ENCODE measurements at regions not wholly inside any gene's neighbourhood (a gene's known extent, or its start where the extent isn't known, plus 50 kb on each side); places are given as distances from the start of the nearest gene placed in this dataset.

- WGBS (ENCODE audit: insufficient coverage, low coverage, missing lambda C conversion rate), result 0% methylated on average over 9 of the region's 10 CpGs
- Histone ChIP-seq H3K4me1 (replicated peaks in 1 of 2; ENCODE audit: control insufficient read depth in 2 of 2, insufficient read depth in 2 of 2, low read length in 2 of 2) (no peaks in the 10 kb centered on the region), H3K9me1 (ENCODE audit: control insufficient read depth, insufficient read depth, low read length) (no peaks in the 10 kb centered on the region), H3K4me3 (no peak overlapping the region), H3K79me2 (ENCODE audit: control insufficient read depth, insufficient read depth, low read length) (no peaks in the 10 kb centered on the region), H3K27me3 (ENCODE audit: control insufficient read depth in 2 of 2, insufficient read depth in 2 of 2, low read length in 2 of 2) (peaks cover 0 to 5% of the 10 kb centered on the region in 2 experiments; a peak in 1 of 5 replicates), H4K20me1 (replicated peaks; ENCODE audit: control insufficient read depth, insufficient read depth, low read length) (no peaks in the 10 kb centered on the region), H3K4me2 (ENCODE audit: insufficient read depth, low read length) (no peak overlapping the region), H3K9me3 (replicated peaks; ENCODE audit: control insufficient read depth, insufficient read depth, low read depth, low read length) (no peaks in the 10 kb centered on the region), H3K36me3 (ENCODE audit: control insufficient read depth, insufficient read depth, low read length) (no peaks in the 10 kb centered on the region), H2AFZ (ENCODE audit: low read depth, low read length) (no peak overlapping the region), H3K9ac (ENCODE audit: insufficient read depth in 1 of 2, low read depth in 2 of 2, low read length in 2 of 2) (no peak overlapping the region), H3K27ac (ENCODE audit: extremely low read depth, low read depth, low read length) (no peak overlapping the region)
- TF ChIP-seq ZNF655 (CRISPR knock-in tag; IDR thresholded peaks at IDR 0.05) (no peak), ELF1 (tag; IDR thresholded peaks at IDR 0.05) (no peak), ZNF311 (CRISPR knock-in tag; IDR thresholded peaks at IDR 0.05) (no peak), IFI16 (CRISPR knock-in tag; IDR thresholded peaks at IDR 0.05) (no peak), FOSL1 (tag; conservative IDR thresholded peaks at IDR 0.05) (no peak), KLF6 (CRISPR knock-in tag; IDR thresholded peaks at IDR 0.05; ENCODE audit: borderline replicate concordance) (no peak), POLR2B (IDR thresholded peaks at IDR 0.05; ENCODE audit: low read depth, partially characterized antibody) (no peak), RFX1 (IDR thresholded peaks at IDR 0.05) (no peak), CREM (IDR thresholded peaks at IDR 0.05; ENCODE audit: low read depth) (no peak), IRF9 (tag; IDR thresholded peaks at IDR 0.05) (no peak), ZBTB33 (CRISPR knock-in tag; IDR thresholded peaks at IDR 0.05) (no peak), RB1 (IDR thresholded peaks at IDR 0.05; ENCODE audit: low read depth) (no peak), SMARCA4 (IDR thresholded peaks at IDR 0.05) (no peak)
- ATAC-seq (no peak), FAIRE-seq (no peak), DNase-seq (ENCODE audit: extremely low read depth in 1 of 4, low spot score in 3 of 4) (no peak)
- CTCF ChIA-PET (ENCODE audit: low intra/inter-chr PET ratio), result no interaction called here
- POLR2A ChIA-PET, result interaction anchor here (0.6 kb wide), 1 partner anchor 34 kb away, joined by 3 read pairs; no protein-coding TSS in a partner anchor
- in situ Hi-C loops (cut with MboI), result no loop called here
- BruUV-seq (replicated peaks), result no TSS peak
- intact Hi-C loops (cut with micrococcal nuclease), result no loop called here
These were observed 415.9 kb downstream of the FGF9 start for GRCh38 chr13:22086597-22087330.
